Activated CD4-positive, alpha-beta T cell treated with anti-CD3 and anti-CD28 coated beads, Interleukin-10, Interleukin-2, amounts not matched to agents 100 ng/mL and 50 ng/mL, durations not matched to agents 16 hours and 8 hours (primary cell): ENCODE measurements at regions not wholly inside any gene's neighbourhood (a gene's known extent, or its start where the extent isn't known, plus 50 kb on each side); places are given as distances from the start of the nearest gene placed in this dataset.

Experiments used
- DNase-seq: peaks from one replicate; pipeline ENCODE4 v3.0.0-alpha.2; 2020

DNA sequence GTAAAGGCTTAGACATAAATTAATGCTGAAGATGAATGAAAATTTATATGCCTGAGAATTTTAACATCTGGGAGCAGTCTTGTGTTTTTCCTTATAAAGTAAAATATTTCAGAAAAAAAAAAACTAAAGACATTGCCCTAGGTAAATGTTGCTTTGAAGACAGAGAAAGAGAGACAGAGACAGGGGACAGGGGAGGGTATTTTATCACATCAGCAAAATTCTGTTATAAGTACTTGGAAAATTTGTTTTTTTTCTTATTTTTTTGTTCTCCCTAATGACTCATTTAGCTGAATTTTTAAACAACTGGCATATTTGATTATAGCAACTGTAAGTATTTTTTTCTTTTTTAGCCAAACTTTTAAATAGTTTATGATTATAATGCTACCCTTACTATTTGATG, 1540.6 kb upstream of the GBE1 start:
- no peak for DNase-seq

DNA sequence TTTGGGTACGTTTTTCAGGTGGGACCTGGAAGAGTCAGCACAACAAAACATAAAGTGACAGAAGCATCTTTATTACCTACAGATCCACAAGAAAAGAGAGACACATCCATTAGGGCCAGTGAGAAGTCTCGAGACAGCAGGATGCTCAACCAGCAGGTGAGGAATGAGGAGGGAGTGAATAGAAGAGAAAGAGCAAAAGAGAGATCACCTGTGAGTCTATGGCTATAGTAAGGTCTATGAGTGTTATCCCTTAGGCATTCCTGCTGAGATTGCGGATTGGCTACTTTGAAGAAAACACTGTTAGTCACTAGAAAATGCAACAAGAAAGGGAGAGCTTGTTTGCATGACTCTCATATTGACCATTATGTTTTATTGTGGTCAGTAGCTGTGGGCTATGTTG, 1556.2 kb upstream of the GBE1 start:
- DNase-seq = no peak

DNA sequence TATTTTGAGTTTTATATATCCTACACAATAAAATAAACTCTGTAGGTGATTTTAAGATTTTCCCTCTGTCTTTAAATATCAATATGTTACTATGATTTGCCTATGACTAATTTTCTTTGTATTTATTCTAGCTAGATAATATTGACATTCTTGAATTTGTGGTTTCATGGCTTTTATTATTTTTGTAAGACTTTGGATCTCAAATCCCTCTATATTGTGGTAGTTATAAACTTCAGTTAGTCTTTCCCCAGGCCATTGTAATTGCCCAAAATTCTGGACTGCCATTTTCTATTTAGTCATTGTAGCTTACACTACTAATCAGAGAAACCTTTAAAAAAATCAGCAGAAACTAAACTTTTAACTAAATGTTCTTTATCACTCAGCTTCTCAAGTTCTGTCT, 1559.3 kb upstream of the GBE1 start:
- DNase-seq = no peak

DNA sequence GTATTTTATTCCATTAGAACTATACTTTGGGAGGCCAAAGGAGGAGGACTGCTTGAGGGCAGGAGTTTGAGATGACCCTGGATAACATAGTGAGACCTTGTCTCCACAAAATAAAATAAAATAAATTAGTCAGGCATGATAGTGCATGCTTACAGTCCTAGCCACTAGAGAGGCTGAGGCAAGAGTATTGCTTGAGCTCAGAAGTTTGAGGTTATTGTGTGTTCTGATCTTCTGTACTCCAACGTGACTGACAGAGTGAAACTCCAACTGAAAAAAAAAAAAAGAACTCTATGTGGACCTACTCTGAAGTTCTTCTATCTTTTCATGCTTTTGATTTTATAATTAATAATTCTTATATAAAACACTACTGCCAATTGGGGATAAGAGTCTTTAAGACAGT, 1560.0 kb upstream of the GBE1 start:
- no peak for DNase-seq

DNA sequence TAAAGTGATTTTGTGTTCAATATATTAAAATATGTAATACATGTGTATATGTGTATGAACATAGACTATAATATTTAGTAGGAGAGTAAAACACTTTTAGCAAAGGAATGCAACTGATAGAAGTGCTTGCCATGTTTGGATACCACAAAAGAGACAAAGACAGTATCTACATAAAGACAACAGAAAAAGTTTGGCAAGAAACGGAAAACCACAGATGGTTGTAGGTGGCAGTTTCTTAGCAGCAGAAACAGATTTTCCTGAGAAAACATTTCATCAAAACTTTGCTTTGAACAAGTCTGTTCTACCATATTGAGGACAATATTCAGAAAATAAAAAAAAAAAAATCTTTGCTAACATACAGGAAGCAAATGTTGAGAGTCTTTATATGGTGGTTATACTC, 1560.4 kb upstream of the GBE1 start:
- DNase-seq = no peak

DNA sequence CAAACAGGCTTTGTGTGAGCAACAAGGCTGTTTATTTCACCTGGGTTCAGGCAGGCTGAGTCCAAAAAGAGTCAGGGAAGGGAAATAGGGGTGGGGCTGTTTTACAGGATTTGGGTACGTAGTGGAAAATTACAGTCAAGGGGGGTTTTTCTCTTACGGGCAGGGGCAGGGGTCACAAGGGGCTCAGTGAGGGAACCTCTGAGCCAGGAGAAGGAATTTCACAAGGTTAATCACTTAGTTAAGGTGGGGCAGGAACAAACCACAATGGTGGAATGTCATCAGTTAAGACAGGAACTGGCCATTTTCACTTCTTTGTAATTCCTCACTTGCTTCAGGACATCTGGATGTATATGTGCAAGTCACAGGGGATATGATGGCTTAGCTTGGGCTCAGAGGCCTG, 1592.8 kb upstream of the GBE1 start:
- no peak for DNase-seq

DNA sequence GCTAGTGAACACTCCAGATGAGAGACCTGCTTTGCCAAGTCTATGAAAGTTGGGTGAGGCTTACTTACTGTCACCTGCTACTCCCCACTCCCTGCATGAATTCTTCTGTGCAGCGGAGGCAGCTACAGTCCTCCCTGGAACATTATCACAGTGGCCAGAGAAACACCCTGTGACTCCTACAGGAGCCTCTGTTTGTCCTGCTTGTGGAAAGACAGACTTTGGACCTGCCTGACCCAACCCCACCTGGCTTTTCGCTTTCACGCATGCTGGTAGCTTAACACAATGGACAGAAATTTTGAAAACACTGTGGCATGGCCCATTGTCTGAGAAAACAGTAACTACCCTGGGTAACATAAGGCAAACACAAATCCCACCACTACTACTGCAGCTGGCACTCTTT, 1565.5 kb upstream of the CADM2 start:
- no peak for DNase-seq

DNA sequence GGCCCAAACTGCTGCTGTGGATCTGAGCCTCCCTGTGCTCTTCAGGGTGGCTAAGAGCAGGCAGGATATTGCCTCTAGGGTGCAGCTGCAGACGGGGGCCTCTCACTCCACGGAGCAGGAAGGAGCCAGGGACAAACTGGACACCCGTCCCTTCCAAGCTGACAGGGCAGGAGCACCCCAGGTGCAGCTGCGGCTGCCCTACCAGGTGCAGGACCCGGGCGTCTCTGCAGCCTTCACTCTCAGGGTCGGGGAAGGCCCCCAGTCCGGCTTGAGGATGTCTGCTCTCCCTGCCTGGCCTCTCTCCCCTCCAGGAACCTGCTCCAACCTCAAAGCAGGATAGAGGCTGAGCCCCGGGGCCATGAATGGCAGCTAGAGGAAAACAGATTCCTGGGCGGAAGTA, 1554.9 kb upstream of the CADM2 start:
- DNase-seq = no peak

DNA sequence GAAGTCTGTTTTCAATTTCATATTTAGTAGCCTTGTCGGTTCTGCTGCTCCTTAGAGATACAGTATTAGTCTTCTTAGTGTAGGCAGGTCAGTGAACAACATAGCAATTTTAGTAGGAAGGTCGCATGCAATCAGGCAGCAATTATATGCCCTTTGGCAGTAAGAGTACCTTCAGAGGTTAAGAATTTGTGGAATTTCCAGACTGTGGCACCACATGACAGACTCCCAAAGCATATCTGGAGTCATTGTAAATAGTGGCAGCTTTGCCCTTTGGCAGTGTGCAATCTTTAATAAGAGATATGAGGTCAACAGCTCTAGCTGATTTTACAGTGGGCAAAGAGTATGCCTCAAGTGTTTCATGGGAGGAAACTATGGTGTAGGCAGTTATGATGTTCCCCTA, 1532.5 kb upstream of the CADM2 start:
- no peak for DNase-seq

DNA sequence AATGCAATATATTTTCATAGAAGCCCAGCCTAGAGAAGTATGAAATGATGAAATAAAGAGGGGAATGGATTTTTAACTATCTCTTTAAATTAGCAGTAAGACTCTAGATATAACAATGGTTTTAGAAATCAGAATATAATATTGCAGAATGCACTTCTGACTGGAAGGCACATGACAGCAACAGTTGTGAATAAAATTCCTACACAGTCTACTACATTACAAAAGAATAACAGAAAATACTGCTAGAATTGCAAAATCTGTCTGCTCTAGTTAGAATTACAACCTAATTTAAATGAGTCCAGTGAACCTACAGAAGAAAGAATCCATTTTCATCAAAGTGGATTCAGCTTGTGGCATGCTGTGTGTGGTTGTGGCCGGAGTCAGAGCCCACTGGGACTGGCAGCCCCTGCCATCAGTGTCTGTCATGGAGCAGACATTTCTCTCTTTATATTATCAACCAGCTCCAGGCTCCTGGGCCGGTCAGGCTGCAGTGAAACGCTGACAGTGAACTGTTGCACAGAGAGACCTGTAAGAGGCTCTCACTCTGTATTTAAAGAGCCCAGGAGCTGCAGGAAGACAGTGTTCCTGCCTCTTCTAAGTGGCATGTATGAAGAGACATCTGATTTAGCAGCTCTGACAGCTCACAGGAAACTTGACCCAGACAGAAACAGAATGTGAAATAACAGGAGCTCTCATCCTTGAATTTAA, 1523.8 kb upstream of the CADM2 start:
- no peak for DNase-seq

DNA sequence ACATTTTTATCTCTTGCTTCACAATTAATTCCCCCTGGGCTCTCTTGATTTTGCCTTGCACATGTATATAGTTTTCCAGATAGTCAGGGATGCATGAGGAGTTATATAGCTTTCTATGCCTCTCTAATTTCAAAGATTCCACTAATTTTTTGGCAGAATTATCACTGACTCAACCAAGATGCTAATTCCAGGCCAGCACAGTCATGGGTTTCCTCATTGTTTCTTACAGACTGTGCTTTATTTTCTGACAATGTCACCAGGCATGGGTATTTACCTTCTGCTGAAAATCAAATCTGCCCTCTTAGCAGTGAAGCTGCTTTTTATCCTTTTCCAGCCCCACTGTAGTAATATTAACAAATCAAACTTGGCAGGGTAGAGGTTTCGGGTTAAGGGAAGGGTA, 1520.6 kb upstream of the CADM2 start:
- DNase-seq = no peak

DNA sequence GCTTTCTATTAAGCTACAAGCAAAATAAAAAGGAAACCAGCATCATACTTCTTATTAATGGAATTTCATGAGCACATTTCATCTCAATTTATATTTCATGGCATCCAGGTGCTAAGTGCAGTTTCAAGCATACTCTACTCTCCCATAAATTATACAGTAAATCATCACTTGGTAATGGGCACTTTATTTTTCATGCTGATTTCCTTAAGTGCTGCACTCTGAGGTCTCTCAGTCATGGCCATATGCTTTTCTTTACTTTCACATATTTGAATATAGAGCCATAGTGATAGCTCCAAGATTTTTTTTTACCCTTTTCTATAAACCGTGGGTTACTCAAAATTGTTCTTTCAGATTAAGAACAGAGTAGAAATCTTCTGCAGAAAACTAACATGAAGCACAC, 1505.7 kb upstream of the CADM2 start:
- DNase-seq = no peak

DNA sequence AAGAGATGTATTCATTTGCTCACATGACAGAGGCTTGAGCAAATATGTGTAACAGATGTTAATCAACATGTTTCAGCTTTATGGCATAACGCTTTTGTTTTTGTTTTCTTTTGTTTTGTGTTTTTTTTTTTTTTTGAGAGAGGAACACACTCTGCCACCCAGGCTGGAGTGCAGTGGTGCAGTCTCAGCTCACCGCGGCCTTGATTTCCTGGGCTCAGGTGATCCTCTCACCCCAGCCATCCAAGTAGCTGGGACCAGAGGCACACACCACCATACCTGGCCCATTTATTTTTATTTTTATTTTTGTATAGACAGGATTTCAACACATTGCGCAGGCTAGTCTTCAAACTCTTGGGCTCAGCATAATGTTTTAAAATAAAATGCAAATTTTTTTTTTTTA, 1504.4 kb upstream of the CADM2 start:
- DNase-seq = no peak

DNA sequence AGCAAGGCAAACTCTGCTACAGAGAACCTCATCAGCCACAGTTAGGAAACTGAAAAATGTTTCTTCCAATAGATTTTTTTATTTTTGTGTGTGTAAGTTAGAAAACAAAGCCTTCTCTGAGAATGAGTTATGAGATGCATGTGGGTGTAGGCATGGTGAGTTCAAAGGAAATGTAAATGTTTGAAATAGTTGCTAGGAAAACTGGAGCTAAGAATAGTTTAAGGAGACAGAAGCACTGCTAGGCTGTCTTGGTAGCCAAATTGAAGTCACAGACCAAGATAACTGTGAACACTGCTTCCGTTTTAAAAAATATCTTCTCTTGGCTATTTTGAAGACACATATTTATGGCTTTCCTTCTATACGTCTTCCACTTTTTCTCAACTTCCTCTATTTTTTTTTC, 1501.2 kb upstream of the CADM2 start:
- DNase-seq = no peak

DNA sequence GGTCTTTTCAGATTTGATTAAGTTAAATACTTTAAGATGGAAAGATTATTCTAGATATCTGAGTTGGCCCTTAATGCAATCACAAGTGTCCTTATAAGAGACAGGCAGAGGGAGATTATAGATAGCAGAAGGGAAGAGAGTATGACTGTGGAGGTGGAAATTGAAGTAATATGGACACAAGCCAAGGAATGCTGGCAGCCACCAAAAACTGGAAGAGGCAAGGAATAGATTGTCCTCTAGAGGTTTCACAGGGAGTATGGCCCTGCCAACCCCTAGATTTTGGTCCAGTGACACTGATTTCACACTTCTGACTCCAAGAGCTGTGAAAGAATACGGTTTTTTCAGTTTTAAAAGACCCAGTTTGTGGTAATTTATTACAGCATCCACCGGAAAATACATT, 1498.7 kb upstream of the CADM2 start:
- no peak for DNase-seq

DNA sequence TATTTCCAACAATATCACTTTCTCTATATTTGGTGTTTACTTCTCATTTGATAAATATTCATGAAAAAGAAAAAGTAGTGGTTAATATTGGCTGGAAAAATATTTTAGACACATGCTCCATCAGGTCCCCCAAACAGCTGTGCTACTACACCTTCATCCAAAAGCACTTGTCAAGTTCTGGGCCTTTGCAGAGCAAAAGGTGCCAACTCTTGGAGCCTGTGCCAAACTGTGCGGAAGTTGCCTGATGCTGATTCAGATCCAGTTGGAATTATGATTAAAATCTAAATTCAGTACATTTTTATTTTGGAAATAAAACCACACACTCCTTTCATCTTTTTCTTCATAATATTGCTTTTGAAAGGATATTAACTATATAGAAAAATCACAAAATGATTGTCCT, 1497.4 kb upstream of the CADM2 start:
- no peak for DNase-seq

DNA sequence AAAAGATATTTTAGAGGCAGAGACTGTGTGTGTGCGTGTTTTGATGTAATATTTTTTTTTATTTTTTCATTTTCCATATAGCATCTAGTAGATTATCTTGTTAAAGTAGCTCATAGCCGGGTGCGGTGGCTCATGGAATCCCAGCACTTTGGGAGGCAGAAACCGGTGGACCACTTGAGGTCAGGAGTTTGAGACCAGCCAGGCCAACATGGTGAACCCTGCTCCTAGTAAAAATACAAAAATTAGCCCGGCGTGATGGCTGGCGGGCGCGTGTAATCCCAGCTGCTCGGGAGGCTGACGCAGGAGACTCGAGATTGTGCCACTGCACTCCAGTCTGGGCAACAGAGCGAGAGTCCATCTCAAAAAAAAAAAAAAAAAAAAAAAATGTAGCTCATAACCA, 1481.2 kb upstream of the CADM2 start:
- DNase-seq = no peak

DNA sequence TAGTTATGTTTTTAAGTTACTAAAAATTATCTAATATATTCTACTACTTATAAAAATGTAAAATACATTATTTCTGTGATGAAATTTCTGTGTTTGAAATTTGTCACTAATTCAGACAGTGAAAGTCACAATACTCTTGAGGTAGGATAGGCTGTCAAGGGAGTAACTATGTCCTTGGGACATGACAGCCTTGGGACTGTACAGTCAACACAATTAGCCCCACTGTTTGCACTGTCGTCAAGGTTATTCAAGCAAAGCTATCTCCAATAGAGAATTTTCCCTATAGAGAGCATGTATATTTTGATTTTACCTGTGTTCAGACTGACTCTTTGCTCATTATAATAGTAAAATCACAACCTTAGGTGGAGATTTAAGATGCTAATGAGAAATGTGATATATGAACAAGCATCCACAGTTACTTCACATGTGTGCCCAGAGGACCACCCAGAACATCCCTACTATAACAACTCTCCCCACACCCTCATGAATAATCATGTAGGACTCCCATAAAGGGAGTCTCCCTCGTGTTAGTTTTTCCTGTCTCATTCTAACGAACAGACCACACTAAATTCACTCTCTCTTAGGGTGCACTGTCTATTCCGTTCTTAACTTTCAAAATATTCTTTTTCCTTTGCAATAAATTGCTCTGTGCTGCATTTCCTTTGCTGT, 1476.3 kb upstream of the CADM2 start:
- no peak for DNase-seq

DNA sequence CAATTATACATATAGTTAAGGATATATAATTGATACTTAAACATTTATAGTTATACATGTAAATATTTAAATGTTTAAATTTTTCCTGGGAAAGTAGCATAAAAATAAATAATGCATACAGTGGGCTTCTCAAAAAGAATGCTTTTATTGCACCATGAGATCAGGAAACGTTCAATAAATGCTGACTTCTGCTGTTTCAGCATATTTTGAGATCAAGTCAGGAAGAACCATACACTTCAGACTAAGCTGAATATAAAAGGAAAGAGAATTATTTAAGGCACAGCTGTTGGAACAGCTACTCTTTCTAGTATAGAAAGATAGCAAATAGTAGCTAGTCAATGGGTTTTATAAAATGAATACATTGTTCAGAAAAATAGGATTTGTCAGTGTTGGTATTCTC, 1462.3 kb upstream of the CADM2 start:
- no peak for DNase-seq

DNA sequence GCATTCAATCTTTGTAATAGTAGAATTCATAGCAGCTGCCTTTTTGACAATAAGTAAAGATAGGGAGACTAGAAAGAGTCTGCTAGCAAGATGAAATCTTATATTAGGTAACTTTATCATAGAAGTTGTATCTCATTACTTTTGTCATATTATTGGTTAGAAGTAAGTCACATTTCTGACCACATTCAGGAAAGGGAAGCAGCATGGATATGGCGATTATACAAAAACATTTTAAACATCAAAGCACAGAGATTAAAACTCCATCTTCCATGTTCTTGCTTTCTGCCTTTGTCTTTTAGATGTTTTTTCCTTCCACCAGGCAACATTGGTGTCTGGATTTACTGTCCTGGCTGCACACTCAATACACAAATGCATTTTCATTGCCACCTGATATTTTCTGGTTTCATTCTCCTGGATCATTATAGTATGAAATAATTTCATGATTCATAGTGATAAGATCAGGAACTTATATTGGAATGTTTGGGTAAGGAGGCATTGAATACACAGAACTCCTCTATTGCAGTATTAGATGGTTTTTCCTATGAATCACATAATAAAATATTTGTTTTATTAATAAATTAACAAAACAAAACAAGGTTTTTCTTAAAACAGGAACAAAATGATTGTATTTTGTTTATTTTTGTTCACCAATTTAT, 1460.3 kb upstream of the CADM2 start:
- no peak for DNase-seq

DNA sequence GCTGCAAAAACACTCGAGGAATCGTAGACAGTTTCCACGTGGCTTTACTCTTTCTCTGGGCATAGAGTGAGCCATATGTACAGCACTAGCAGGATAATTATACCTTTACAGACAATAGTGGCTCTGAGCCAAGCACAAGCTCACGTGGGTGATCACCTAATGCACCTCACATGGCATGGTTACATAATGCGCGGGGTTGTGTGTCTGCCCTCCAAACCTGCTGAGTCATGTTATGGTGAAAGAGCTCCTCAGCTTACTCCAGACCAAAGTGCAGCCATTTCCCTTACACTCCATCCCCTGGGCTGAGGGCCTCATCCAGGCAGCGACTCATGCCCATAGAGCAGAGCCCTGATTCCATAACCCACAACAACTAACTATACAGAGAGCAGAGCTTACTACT, 1458.4 kb upstream of the CADM2 start:
- no peak for DNase-seq

DNA sequence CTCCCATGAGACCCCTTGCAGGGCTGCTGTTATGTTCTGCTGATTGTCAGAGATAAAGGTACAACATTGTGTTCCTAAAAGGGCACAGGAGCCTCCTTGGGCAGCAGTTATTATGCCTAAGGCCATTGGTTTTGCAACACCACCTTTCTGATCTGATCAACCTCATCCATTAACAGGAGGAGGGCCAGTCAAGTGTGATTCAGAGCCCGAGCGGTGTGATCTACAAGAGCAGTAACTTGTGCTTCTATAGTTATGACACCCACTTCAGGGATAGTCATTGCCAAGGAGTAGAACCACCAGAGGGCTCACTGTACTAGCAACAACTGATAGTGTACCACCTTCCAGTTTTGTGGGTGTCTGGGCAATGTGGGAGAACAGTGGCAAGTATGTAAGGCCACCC, 1457.9 kb upstream of the CADM2 start:
- DNase-seq = no peak

DNA sequence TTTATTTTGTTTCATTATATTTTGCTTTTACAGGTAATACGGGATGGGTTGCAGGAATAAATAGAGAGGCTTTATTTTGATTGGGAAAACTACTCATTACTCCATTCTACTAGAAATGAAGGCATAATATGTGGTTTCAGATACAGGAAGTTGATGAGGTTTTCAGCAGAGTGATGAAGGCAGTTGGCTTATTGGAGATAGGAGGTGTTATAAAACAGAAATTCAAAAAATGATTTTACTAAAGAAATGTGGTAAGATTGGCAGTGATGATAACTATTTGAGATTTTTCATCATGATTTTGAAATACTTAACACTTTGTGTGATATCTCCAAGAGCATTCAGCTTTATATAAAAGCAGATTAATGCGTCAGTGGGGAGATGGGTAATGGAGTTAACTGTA, 1445.7 kb upstream of the CADM2 start:
- no peak for DNase-seq

DNA sequence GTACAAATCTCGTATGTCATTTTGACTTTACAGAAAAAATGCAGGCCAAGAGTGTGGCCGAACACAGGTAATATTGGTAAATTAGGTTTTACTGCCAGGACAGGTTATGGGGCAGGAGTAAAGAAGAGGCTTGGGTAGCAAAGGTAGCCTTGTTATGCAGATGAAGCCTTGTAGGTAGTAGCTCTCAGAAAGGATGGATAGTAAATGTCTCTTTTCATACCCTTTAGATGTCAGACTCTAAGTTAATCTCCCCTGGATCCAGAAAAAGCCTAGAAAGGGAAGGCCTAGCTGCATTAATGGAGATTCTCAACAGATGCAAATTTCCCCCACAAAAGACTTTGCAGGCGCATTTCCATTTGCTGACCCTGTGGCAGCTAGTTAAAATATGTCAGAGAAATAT, 1445.1 kb upstream of the CADM2 start:
- no peak for DNase-seq
